Suprapubic skin (tissue), 4 donors: ENCODE measurements at regions not wholly inside any gene's neighbourhood (a gene's known extent, or its start where the extent isn't known, plus 50 kb on each side); places are given as distances from the start of the nearest gene placed in this dataset.

Experiments used
- EP300 ChIP-seq: sonication (generic); formaldehyde crosslinking; IDR thresholded peaks from one replicate; pipeline ENCODE4 v1.6.1; 2017; ENCODE audit warnings: antibody characterized with exemption
- POLR2A ChIP-seq, 2 donors: fragments of 450-650 bp; IDR thresholded peaks; one replicate each; pipeline ENCODE4 v1.6.1; 2017; ENCODE audit warnings: antibody characterized with exemption in 2 of 2, mild to moderate bottlenecking in 2 of 2, moderate library complexity in 2 of 2
- POLR2AphosphoS5 ChIP-seq, 3 donors: sonication (generic); formaldehyde crosslinking; IDR thresholded peaks; one replicate each; pipeline ENCODE4 v1.6.1; 2017; ENCODE audit warnings: antibody characterized with exemption in 3 of 3
- TF ChIP-seq, protein P1 (sequence below), 2 donors: fragments of 200-600 bp in 1 of 2; fragments of 450-650 bp in 1 of 2; sonication (generic) in 1 of 2; IDR thresholded peaks; one replicate each; pipeline ENCODE4 v1.5.1; 2016 to 2019; ENCODE audit warnings: antibody characterized with exemption in 2 of 2, mild to moderate bottlenecking in 1 of 2, moderate library complexity in 1 of 2

DNA sequence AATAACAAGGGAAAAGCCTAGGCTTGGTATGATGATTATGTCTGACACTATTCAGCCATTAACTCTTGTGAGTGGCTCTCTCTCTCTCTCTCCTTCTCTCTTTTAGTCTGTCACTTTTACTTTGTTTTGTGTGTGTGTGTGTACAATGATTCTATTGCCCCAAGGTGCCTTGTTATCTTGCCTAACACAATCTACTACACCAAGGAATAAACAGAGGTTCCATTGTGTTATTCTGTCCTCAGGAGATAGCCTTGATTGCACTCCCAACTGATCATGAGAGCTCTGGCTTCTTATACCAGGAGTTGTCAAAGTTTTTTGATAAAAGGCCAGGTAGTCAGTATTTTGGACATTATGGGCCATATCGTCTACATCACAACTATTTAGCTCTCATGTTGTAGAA, 123.4 kb upstream of the CALCR start:
- TF ChIP-seq, protein P1, sequence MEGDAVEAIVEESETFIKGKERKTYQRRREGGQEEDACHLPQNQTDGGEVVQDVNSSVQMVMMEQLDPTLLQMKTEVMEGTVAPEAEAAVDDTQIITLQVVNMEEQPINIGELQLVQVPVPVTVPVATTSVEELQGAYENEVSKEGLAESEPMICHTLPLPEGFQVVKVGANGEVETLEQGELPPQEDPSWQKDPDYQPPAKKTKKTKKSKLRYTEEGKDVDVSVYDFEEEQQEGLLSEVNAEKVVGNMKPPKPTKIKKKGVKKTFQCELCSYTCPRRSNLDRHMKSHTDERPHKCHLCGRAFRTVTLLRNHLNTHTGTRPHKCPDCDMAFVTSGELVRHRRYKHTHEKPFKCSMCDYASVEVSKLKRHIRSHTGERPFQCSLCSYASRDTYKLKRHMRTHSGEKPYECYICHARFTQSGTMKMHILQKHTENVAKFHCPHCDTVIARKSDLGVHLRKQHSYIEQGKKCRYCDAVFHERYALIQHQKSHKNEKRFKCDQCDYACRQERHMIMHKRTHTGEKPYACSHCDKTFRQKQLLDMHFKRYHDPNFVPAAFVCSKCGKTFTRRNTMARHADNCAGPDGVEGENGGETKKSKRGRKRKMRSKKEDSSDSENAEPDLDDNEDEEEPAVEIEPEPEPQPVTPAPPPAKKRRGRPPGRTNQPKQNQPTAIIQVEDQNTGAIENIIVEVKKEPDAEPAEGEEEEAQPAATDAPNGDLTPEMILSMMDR (IDR thresholded peaks at IDR 0.05) = no peak
- no peak for TF ChIP-seq POLR2A (IDR thresholded peaks at IDR 0.05)
- TF ChIP-seq EP300 = no peak
- TF ChIP-seq POLR2AphosphoS5 (IDR thresholded peaks at IDR 0.05) = no peak
